T-helper 9 cell (primary cell): ENCODE measurements at regions not wholly inside any gene's neighbourhood (a gene's known extent, or its start where the extent isn't known, plus 50 kb on each side); places are given as distances from the start of the nearest gene placed in this dataset.

ENCODE experiments used
- DNase-seq: peaks from one replicate; pipeline ENCODE4 v3.0.0-alpha.2; 2020

DNA sequence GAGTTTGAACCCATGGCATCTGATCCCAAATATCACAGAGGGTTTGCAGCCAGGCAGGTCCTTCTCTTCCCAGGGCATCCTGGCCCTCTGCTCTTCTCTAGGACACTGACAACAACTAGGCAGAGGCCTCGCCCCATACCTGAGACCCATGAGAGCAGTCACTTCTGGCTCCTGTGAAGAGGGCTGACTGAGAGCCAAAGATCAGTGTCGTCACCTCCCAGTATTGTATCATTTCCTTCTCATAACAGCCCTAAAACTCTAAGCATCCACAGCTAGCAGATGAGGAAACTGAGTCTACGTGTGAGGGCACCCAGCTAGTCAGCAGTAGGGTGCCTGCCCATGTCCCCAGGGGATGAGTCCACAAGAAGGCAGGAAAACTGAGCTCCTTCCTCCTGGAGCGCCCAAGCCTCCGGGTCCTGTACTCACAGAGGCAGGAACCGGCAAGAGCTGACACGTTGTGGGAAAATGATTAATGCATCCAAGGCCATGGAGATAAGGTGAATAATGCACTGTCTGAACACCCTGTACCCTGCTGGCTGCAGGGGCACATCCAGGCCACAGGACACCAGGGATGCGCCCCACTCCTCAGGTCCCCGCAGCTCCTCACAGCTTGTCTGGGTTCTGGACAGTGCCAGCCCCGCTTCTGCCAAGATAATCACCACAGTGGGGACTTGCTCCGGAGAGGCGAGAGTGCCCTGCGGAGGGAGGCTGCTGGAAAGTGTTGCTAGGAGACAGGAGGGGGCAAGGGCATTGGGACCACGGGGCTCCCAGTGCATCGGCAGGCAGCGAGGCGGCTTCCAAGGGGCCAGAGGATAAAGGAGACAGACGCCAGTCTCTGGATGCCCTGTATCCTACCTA, 340.0 kb downstream of the NPHP4 start:
- DNase-seq: no peak

DNA sequence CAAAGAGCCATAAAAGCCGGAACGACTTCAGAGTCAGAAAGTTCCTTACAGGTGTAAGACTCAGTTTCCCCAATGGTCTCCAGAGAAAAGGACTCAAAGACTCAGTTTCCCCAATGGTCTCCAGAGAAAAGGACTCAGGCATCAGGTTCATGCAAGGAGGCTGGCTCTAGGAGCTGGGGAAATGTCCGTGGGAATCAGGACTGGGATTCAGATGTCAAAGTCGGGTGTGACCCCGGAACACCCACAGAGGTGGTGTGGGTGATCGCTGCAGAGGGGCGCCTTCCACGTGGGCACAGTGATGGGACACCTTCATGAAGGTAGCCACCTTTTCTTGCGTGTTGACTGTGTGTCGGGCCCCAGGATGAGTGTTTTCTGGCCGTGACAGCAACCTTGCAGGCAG, 340.8 kb downstream of the NPHP4 start:
- no peak for DNase-seq

DNA sequence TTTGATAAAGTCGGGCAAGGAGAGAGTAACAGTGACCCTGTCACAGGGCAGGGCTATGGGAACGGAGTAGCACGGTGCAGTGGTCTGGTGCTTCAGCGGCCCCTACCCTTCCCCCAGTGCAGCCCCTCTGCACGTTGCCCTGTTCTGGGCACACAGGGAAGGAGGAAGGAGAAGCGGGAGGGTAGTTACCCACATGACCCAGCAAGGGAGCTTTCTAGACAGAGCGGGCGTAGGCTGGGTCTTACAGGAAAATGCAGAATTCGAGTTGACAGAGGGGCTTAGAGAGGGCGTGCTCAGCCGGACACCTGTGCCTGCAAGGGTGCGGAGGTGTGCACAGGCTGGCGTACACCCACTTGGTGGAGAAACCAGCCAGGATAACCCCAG, 341.2 kb downstream of the NPHP4 start:
- DNase-seq: no peak

DNA sequence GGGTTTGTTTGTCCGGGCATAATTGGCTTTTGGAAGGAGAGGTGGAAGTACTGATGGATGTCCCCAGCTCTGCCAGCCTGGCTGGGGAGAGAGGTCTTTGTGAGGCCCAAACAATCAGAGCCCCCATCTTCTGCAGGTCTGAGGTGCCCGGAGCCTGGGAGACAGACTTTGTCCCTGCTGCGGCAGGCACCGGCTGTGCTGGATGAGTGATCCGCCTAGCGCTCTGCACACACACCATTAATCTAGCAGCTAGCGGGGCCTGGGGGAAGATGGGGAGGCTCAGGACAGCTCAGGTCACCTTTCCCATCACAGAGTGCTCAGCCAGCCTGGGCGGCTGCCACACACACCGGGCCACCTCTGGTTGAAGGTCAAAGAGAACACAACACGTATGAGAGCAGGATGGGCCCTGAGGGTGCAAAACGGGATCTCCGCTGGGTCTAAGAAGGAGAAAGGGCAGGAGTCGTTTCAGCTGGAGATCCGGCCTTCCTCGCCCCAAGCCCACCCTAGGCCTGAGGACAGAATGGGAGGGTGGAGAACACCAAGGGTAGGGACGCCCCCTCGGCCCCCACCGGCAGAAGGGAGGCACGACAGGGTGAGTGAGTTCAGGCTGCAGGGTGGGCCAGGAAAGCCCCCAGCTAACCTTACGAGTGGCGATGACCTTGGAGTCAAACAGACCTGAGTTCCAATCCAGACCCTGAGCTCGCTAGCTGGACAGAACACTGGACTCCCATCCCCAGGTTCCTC, 341.8 kb downstream of the NPHP4 start:
- no peak for DNase-seq

- no peak for DNase-seq
These were observed 342.4 kb downstream of the NPHP4 start for GRCh38 chr1:5649795-5650194.

GRCh38 chr1:5649166-5649551, 343.1 kb downstream of the NPHP4 start:
- no peak for DNase-seq

DNA sequence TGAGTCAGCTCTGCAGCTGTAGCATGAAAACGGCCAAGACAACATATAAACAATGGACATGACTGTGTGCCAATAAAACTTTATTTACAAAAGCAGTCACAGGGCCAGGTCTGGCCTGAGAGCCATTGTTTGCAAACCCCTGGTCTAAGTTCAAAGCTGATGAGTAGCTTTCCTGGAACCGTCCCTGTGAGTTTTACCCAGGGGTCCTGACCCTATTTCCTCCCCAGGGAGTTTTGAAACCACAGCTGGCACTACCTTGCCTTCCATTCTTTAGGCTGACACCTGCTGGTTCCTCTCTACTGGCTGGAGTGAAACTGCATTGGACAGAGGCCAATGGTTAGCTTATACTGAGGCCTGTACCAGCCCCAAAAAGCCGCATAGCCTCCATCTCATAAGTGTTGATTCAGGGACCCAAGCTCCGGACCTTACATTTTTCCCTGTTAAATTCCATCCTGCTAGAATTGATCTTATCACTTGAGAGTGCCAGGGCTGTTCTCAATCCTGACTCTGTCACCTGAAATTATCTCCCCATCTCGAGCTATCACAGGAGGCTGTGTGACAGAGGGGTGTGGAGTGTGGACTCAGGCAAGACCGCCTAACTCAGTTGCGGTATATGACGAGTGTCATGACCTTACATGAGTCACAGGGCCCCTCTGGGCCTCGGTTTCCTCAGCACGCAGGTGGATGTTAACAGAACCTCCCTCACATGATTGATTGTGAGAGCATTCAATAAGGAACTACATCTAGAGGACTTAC, 343.6 kb downstream of the NPHP4 start:
- no peak for DNase-seq

DNA sequence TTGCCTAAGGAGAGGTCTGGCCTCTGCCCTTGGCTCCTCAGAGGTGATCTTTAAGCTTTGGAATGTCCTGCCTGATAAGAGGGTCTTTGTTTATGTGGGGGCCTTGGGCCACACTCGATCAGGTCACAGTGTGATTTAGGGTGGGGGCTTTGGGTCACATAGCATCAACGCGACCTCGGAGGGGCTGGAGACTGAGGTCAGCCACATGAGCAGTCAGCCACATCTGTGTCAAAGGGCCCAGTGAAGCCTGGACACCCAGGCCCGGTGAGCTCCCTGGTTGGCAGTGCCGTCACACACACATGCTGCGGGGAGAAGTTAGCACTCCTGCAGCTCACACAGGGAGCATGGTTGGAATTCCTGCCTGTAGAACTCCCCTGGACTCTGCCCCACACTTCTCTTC, 345.0 kb downstream of the NPHP4 start:
- no peak for DNase-seq

DNA sequence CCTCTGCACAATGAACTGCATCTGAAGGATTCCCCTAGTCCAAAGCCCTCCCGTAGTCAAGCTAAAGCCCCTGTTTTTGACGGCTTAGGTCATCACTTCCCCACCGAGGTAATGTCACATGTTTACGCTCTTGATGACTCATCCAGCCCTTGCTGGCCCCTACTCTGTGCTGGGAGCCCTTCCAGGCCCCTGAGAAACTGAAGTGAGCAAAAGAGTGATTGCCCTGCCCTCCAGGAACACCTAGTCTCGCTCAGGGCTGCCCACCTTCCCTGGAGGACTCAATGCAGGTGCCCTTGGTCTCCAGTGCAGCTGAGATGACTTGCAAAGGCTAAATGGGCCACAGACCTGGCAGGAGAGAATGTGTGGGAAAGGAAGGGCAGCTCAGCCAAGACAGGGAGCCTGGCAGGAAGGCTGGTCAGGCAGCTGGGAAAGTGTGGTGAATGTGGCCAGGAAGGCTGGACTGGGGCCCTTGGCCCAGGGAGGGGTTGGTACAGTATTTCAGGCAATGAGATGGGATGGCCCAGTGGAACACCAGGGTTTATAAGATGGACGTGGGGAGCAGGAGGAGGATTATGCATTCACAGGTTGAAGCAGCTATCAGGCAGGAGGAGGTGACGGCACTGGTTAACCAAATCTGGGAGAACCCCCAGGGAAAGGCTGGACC, 345.6 kb downstream of the NPHP4 start:
- no peak for DNase-seq

DNA sequence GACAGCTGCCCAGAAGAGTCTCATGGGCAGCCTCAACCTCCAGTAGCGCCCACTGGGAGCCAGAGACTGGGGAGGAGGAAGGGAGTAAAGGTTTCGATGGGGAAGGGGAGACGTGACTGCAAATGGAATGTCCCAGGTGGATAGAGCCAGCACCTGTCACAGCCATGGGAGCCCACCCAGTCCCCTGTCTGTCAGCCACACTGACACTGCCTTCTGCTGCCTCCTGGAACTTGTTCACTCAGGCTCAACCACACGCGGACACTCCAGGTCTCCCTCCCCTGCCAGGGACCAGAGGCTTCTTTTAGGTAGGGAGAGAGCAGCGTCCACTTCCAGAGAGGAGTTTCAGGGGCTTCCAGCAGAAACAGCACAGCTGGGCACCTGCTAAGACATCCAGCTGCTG, 346.3 kb downstream of the NPHP4 start:
- no peak for DNase-seq

- DNase-seq: no peak
These were observed 347.2 kb downstream of the NPHP4 start for GRCh38 chr1:5645135-5645399.

DNA sequence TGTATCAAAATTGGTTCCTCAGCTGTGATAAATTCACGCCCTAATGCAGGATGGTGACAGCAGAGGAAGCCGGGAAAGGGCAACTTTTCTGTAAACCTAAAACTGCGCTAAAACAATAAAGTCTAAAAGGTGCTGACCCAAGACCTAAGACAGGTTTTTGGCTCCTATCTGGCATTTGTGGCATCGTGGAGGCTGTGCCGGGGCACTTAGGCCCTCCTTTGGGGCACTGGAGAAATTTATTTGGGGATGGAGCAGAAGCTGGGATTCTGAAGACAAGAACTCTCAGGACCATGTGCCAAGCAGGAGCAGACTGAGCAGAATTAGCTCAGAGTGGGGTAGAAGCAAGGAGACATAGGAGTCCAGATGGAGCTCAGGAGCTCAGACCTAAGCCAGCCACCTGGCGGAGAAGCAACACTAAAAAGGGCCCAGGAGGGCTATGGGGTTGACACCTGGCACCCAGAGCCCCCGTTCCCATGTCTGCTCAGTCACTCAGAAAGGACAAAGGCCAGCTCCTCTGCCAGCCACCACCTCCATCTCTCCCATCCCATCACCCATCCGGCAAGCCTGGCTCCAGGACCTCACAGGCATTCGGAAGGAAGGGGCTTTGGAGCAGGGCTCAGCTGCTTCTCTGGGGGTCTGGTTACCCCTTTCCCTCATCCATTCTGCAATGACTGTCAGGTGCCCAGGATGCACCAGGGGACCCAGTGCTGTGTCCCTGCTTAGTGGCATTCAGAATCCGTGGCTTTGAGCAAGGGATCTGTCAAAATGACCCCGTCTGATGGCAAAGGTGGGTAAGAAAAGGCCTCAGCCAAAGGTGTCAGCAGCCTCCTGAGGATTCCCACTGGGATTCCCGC, 347.7 kb downstream of the NPHP4 start:
- no peak for DNase-seq

DNA sequence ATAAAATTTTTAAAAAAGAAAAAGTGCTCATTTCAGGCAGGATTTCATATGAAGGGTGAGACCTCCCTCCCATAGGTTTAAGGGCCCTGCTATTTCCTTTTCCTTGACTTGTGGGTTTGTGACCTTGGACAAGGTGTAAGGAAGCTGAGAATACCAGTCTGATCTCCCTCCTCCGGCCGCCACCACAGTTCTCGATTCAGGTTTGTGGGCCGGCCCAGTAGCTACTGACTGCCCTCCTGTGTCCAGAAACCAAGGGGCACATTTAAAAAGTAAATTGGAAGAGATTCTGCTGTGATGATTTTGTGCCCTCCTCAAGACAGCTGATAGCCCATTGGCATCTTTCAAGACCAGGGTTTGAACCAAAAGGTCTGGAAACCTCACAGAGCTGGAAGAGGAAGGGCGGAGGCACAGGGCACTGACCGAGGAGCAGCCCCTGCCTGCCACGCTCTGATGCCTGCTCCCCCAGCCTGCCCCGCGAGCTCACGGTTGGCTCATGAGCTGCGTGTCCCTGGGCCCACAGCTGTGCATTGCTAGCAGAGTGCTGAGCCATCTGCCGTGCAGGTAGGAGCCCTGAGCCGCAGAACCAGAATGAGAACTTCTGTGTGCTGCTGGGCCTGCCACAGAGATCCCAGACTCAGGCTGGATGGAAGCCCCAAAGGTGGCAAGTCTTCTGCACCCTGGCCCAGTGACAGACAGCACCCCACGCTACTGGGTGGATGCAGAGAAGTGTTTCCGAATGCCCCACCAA, 348.7 kb downstream of the NPHP4 start:
- no peak for DNase-seq

DNA sequence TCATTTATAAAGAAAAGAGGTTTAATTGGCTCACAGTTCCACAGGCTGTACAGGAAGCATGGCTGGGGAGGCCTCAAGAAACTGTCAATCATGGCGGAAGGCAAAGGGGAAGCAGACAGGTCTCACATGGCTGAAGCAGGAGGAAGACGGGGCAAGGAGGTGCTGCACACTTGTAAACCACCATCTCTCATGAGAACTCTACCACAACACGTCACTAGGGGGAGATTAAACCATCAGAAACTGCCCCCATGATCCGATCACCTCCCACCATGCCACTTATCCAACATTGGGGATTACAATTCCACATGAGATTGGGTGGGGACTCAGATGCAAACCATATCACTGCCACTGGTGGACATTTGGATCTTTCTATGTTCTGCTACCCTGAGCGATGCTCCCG, 351.4 kb downstream of the NPHP4 start:
- no peak for DNase-seq

- no peak for DNase-seq
These were observed 353.0 kb downstream of the NPHP4 start for GRCh38 chr1:5639106-5639722.

DNA sequence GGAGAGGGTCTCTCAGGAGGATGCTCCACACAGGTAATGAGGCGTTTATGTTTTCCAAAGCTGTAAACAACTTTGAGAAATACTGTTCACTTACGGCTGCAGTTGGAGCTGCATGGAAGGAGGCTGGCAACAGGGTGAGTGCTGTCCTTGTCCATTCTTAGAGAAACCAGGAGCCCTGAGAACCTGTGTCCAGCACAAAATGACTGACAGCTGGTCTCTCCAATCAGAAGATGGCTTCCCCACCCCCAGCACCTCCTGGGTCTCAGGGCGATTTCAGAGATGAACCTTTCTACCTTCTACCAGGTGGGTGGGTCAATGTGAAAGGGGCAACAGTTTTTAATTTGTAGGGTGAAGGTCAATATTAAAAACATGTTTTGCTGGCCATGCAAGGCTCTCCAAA, 353.6 kb downstream of the NPHP4 start:
- DNase-seq: no peak

- peak; percentile 12 for DNase-seq
These were observed 355.1 kb downstream of the NPHP4 start for GRCh38 chr1:5637171-5637570.

DNA sequence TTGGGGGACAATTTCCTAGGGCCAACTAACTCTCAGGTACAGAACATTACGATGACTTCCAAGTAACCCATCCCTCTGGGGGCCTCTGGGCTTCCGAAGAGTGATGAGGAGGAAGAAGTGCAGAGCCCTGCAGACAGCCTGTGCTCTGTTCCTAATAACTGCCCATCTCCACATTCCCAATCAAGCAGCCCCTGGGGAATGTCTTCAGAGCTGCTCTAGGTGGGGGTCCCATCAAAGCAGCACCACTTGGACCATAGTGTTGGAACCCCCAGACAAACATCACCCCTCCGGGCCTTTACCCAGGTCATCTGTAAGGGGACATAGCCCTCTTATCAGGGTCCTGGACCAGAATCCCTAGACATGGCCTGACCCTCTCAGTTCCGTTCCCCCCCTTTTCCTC, 357.3 kb downstream of the NPHP4 start:
- no peak for DNase-seq

DNA sequence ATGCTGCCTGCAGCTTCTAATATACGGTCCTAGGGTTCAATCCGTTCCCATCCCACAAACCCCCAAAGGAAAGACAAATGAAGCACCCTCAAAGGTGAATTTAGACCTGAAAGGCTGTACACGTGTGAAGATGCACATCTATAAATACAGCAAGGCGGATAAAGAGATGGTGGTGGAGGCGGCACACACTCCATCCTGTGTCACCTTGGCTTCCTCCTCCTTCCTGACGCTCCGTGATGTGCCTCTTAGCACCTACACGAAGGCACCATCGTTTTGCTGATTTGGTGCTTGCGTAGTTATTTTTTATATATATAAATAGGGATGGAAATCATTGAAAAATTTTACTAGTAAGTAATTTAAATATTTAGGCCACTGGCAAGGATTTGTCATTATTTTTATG, 359.4 kb downstream of the NPHP4 start:
- no peak for DNase-seq

- no peak for DNase-seq
These were observed 360.0 kb downstream of the NPHP4 start for GRCh38 chr1:5632224-5632623.

DNA sequence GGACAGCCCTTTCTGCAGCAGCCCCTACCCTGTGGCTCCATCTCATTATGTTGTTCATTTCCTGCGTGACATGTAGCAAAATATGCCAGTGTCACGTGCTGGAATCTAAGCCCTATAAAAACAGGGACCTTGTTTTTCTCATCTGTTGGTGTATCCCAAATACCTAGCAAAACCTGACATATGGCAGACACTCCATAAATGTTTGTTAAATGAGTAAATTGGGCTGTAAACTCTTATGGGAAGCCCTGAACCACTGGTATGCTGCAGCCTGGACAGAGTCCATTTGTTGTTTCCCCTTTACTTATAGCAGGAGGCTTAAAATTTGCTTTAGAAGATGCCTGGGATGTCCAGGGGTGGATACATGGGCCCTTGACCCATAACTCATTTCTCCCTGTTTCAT, 363.8 kb downstream of the NPHP4 start:
- no peak for DNase-seq
